K562 (cell line): ENCODE measurements at regions not wholly inside any gene's neighbourhood (a gene's known extent, or its start where the extent isn't known, plus 50 kb on each side); places are given as distances from the start of the nearest gene placed in this dataset.
A peak's percentile ranks its signal among the peaks of the same experiment; 100 is the strongest.

Source experiments
- ATAC-seq: fragments of 200-7000 bp; cut with Tn5 transposase; 3 replicates; pipeline ENCODE4 v1.9.1; 2020; ENCODE audit warnings: moderate library complexity
- BruUV-seq: library from RNA; stranded (reverse); fragments of 400-500 nt; replicated peaks from 2 replicates; lab custom pipeline; 2021; lab: Mats Ljungman, UMichigan
- CTCF ChIA-PET: fragments of 300-600 bp; formaldehyde crosslinking; extraction: SDS; loops from one replicate; lab custom pipeline; 2021; ENCODE audit warnings: low intra/inter-chr PET ratio; lab: Yijun Ruan, JAX
- POLR2A ChIA-PET: fragments of 300-600, 350-650 bp; sonication (Branson Sonifier 250); formaldehyde crosslinking; extraction: SDS; loops from one replicate; lab custom pipeline; 2021; ENCODE audit warnings: antibody characterized with exemption, inconsistent platforms; lab: Yijun Ruan, JAX
- DNase-seq, 4 experiments: peaks; one replicate each; pipeline versions ENCODE4 v3.0.0 to v3.0.0-alpha.2; 2011 to 2018; ENCODE audit warnings: low spot score in 3 of 4, mixed read lengths in 3 of 4; ENCODE audit errors: extremely low read depth in 1 of 4
- FAIRE-seq: peaks from 2 replicates; lab custom pipeline; 2011; peaks lifted over from hg19 to GRCh38; lab: Jason Lieb, UNC
- H2AFZ ChIP-seq: 2 replicates; pipeline ENCODE4 v1.6.0; 2011; ENCODE audit warnings: low read depth, low read length, control low read depth, inconsistent platforms
- H3K27ac ChIP-seq: fragments of 200-600 bp; 3 replicates; pipeline ENCODE4 v1.8.0; 2011; ENCODE audit warnings: low read depth, mild to moderate bottlenecking, control low read depth, inconsistent platforms, low read length, moderate library complexity, mixed read lengths; ENCODE audit errors: extremely low read depth
- H3K27me3 ChIP-seq, 2 experiments: fragments of 300-600 bp in 1 of 2; 2 replicates in 1 of 2; 3 replicates in 1 of 2; pipeline versions ENCODE4 v1.6.0 to v1.8.0; 2011; ENCODE audit warnings: inconsistent platforms in 2 of 2, low read length in 2 of 2, mild to moderate bottlenecking in 1 of 2, mixed read lengths in 1 of 2, moderate library complexity in 1 of 2; ENCODE audit not compliant: control insufficient read depth in 2 of 2, insufficient read depth in 2 of 2
- H3K36me3 ChIP-seq: fragments of 300-600 bp; 3 replicates; pipeline ENCODE4 v1.8.0; 2011; ENCODE audit warnings: mild to moderate bottlenecking, low read length, inconsistent platforms; ENCODE audit not compliant: control insufficient read depth, insufficient read depth
- H3K4me1 ChIP-seq, 2 experiments: fragments of 200-600 bp in 1 of 2; replicated peaks in 1 of 2; 2 replicates in 1 of 2; 3 replicates in 1 of 2; pipeline versions ENCODE4 v1.5.1 to v1.8.0; 2011; ENCODE audit warnings: inconsistent platforms in 2 of 2, low read length in 2 of 2, mild to moderate bottlenecking in 1 of 2, mixed read lengths in 1 of 2, moderate library complexity in 1 of 2; ENCODE audit not compliant: control insufficient read depth in 2 of 2, insufficient read depth in 2 of 2
- H3K4me2 ChIP-seq: 2 replicates; pipeline ENCODE4 v1.6.1; 2011; ENCODE audit warnings: low read length, control low read depth, inconsistent platforms, mixed read lengths; ENCODE audit not compliant: insufficient read depth
- H3K4me3 ChIP-seq: fragments of 200-600 bp; sonication (generic), shearing (Covaris generic); 2 replicates; pipeline ENCODE4 v1.5.1; 2016; ENCODE audit warnings: control low read depth, inconsistent platforms
- H3K79me2 ChIP-seq: fragments of 200-600 bp; 3 replicates; pipeline ENCODE4 v1.8.0; 2011; ENCODE audit warnings: low read length, inconsistent platforms; ENCODE audit not compliant: control insufficient read depth, insufficient read depth
- H3K9ac ChIP-seq, 2 experiments: 2 replicates each; pipeline versions ENCODE4 v1.6.0 to v1.6.1; 2011; ENCODE audit warnings: low read depth in 2 of 2, low read length in 2 of 2, control low read depth in 1 of 2, inconsistent platforms in 1 of 2, mild to moderate bottlenecking in 1 of 2, mixed read lengths in 1 of 2; ENCODE audit not compliant: insufficient read depth in 1 of 2
- H3K9me1 ChIP-seq: one replicate; pipeline ENCODE4 v1.6.0; 2011; ENCODE audit warnings: inconsistent platforms, mild to moderate bottlenecking, low read length, moderate library complexity; ENCODE audit not compliant: control insufficient read depth, insufficient read depth
- H3K9me3 ChIP-seq: replicated peaks from 2 replicates; pipeline ENCODE4 v1.5.1; 2011; ENCODE audit warnings: low read depth, low read length, inconsistent platforms; ENCODE audit not compliant: control insufficient read depth, insufficient read depth
- H4K20me1 ChIP-seq: replicated peaks from 2 replicates; pipeline ENCODE4 v1.6.1; 2011; ENCODE audit warnings: low read length, inconsistent platforms, mixed read lengths; ENCODE audit not compliant: control insufficient read depth, insufficient read depth
- BRCA1 ChIP-seq, 2 experiments: fragments of 450-650 bp in 1 of 2; sonication (generic) in 1 of 2; formaldehyde crosslinking in 1 of 2; IDR thresholded peaks; 2 replicates each; pipeline versions ENCODE4 v1.5.0 to v1.6.1; 2017 to 2020; ENCODE audit warnings: mild to moderate bottlenecking in 1 of 2, missing genetic modification reagents in 1 of 2
- CHCHD3 ChIP-seq: fragments of 250-450 bp; sonication (Bioruptor Pico); IDR thresholded peaks from 2 replicates; pipeline ENCODE4 v2.1.2; 2022; ENCODE audit warnings: mild to moderate bottlenecking
- POU5F1 ChIP-seq: fragments of 150-350 bp; IDR thresholded peaks from 2 replicates; pipeline ENCODE4 v1.6.1; 2014; ENCODE audit warnings: borderline replicate concordance, low read length, low read depth, mild to moderate bottlenecking; ENCODE audit not compliant: partially characterized antibody
- SIN3A ChIP-seq, 2 experiments: fragments of 150-350 bp in 1 of 2; IDR thresholded peaks; 2 replicates each; pipeline ENCODE4 v1.6.1; 2011 to 2016; ENCODE audit warnings: borderline replicate concordance in 2 of 2, low read depth in 2 of 2, low read length in 2 of 2, mild to moderate bottlenecking in 2 of 2, moderate library complexity in 2 of 2; ENCODE audit not compliant: control insufficient read depth in 1 of 2
- ZNF12 ChIP-seq: sonication (generic); formaldehyde crosslinking; IDR thresholded peaks from 2 replicates; pipeline ENCODE4 v1.4.0; 2020; ENCODE audit warnings: mild to moderate bottlenecking, missing genetic modification reagents
- WGBS: fragments of 100-300 bp; shearing (Covaris generic); methylation state at CpG from one replicate; pipeline ENCODE4 v1.1.6; 2016; ENCODE audit warnings: low coverage, mixed read lengths; ENCODE audit not compliant: insufficient coverage; ENCODE audit errors: missing lambda C conversion rate; 5-methylcytosine and 5-hydroxymethylcytosine counted together
- in situ Hi-C: fragments of 300-500 bp; cut with MboI; formaldehyde crosslinking; loops from 4 replicates; pipeline ENCODE4 v1.15.0; 2018; ENCODE audit warnings: inconsistent platforms, mixed read lengths
- intact Hi-C: fragments of 100-400 bp; cut with micrococcal nuclease; formaldehyde crosslinking; loops from 2 replicates; pipeline ENCODE4 v1.14.2; 2022
- TF ChIP-seq, protein P1 (sequence below): fragments of 450-650 bp; conservative IDR thresholded peaks from 2 replicates; pipeline ENCODE4 v1.6.1; 2016; ENCODE audit warnings: missing genetic modification characterization, low read depth, mild to moderate bottlenecking, missing compliant biosample characterization, moderate library complexity

DNA sequence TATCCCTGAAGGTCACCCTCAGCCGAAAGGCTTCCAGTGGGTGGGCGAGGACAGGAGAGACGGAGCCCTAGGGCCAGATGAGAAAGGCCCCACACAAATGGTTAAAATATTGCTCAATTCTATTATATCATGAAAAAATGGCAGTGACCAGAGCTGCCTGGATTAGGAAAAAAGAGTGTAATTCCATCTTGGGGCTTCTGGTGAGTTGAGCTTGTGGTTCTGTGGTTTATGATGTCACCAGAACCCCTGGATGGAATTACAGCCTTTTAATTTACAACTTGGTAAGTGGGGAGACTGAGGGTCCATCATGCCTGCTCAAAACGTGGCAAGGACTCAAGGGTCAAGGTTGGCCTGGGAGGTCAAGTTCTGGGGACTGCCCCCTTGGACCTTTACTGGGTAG lies 55.5 kb upstream of the STC2 start (continued):
- TF ChIP-seq, protein P1, sequence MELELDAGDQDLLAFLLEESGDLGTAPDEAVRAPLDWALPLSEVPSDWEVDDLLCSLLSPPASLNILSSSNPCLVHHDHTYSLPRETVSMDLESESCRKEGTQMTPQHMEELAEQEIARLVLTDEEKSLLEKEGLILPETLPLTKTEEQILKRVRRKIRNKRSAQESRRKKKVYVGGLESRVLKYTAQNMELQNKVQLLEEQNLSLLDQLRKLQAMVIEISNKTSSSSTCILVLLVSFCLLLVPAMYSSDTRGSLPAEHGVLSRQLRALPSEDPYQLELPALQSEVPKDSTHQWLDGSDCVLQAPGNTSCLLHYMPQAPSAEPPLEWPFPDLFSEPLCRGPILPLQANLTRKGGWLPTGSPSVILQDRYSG (tag): no peak
- no peak for TF ChIP-seq SIN3A (IDR thresholded peaks at IDR 0.05; ENCODE audit: borderline replicate concordance in 2 of 2, control insufficient read depth in 1 of 2, low read depth in 2 of 2, low read length in 2 of 2)
- no peak for TF ChIP-seq CHCHD3 (CRISPR knock-in tag)
- TF ChIP-seq POU5F1: no peak
- no peak for TF ChIP-seq BRCA1 (IDR thresholded peaks at IDR 0.05)
- no peak for TF ChIP-seq BRCA1 (CRISPR knock-in tag; IDR thresholded peaks at IDR 0.05)

DNA sequence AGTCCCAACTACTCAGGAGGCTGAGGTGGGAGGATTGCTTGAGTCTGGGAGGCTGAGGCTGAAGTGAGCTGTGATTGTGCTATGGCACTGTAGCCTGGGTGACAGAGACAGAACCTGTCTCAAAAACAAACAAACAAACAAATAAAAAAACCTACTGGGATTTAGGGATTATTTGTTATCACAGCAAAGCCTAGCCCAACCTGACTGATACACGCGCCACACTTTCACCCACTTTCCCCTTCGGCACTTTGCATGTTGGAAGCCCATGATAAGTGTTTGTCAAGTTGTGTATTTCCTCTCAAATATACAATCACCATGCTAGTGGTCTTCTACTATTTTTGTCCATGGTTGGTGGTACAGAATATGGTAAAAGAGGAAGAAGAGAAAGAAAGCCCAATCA lies 50.5 kb upstream of the STC2 start:
- Histone ChIP-seq H3K4me2 (no peak overlapping the region), H3K9me3 (no peaks in the 10 kb centered on the region), H3K9ac (no peak overlapping the region), H3K27me3 (peaks cover 2 to 10% of the 10 kb centered on the region in 2 experiments; a peak in 2 of 5 replicates), H3K4me3 (no peak overlapping the region), H4K20me1 (no peaks in the 10 kb centered on the region), H3K27ac (no peak overlapping the region), H3K9me1 (no peaks in the 10 kb centered on the region), H2AFZ (no peak overlapping the region), H3K79me2 (no peaks in the 10 kb centered on the region), H3K36me3 (no peaks in the 10 kb centered on the region), H3K4me1 (no peaks in the 10 kb centered on the region)
- CTCF ChIA-PET: no interaction called here
- POLR2A ChIA-PET: no interaction called here
- in situ Hi-C loops: no loop called here
- intact Hi-C loops: no loop called here
- FAIRE-seq (no peak), DNase-seq (no peak), ATAC-seq (no peak)
- no peak for TF ChIP-seq SIN3A (IDR thresholded peaks at IDR 0.05; ENCODE audit: borderline replicate concordance in 2 of 2, control insufficient read depth in 1 of 2, low read depth in 2 of 2, low read length in 2 of 2)
- peak; percentile 89 for TF ChIP-seq ZNF12
- WGBS: 0% methylated on average over 3 of the region's 3 CpGs
- BruUV-seq: no TSS peak
